Adipocyte (in vitro differentiated cells): ENCODE measurements at regions not wholly inside any gene's neighbourhood (a gene's known extent, or its start where the extent isn't known, plus 50 kb on each side); places are given as distances from the start of the nearest gene placed in this dataset.
A peak's percentile ranks its signal among the peaks of the same experiment; 100 is the strongest.

ENCODE experiments used
- DNase-seq: peaks from one replicate; pipeline ENCODE4 v3.0.0-alpha.2; 2015; ENCODE audit warnings: low read depth
- H3K27me3 ChIP-seq: replicated peaks from 2 replicates; pipeline ENCODE4 v1.7.0; 2013; ENCODE audit warnings: mild to moderate bottlenecking, low read length, moderate library complexity; ENCODE audit not compliant: control insufficient read depth, insufficient read depth
- H3K36me3 ChIP-seq: 2 replicates; pipeline ENCODE4 v1.7.0; 2013; ENCODE audit warnings: low read length, mild to moderate bottlenecking, moderate library complexity; ENCODE audit not compliant: control insufficient read depth, insufficient read depth, severe bottlenecking
- H3K4me1 ChIP-seq: 2 replicates; pipeline ENCODE4 v1.7.0; 2013; ENCODE audit warnings: mild to moderate bottlenecking, low read length, moderate library complexity; ENCODE audit not compliant: control insufficient read depth, insufficient read depth
- H3K4me3 ChIP-seq: 2 replicates; pipeline ENCODE4 v1.7.0; 2013; ENCODE audit warnings: mild to moderate bottlenecking, low read length, moderate library complexity
- H3K9ac ChIP-seq: 2 replicates; pipeline ENCODE4 v1.7.0; 2013; ENCODE audit warnings: mild to moderate bottlenecking, low read length, moderate library complexity
- H3K9me3 ChIP-seq: 2 replicates; pipeline ENCODE4 v1.7.0; 2013; ENCODE audit warnings: mild to moderate bottlenecking, low read length, moderate library complexity; ENCODE audit not compliant: control insufficient read depth

DNA sequence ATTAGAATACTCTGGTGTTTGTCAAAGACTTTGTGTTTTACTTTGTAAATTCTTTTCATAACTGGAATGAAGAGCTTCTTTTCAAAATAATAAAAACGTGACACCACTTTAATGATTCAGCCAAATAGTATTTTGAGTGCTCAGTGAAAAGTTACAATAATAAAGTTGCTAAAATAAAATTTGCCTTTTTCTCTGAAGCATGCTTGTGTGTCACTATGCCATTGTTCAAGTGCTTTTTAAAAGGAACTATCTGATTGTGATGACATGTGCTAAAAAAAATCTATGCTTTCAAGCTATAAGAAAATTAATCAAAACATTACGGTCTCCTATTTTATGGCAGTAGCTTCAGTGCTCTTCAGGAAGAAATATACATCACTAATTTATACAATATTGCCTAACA is 1290.5 kb upstream of the B3GALT2 start:
- Histone ChIP-seq H3K27me3 (no peaks in the 10 kb centered on the region), H3K4me3 (no peak overlapping the region), H3K9me3 (no peaks in the 10 kb centered on the region), H3K4me1 (no peaks in the 10 kb centered on the region), H3K36me3 (no peaks in the 10 kb centered on the region), H3K9ac (no peak overlapping the region)
- peak; percentile 18 for DNase-seq

DNA sequence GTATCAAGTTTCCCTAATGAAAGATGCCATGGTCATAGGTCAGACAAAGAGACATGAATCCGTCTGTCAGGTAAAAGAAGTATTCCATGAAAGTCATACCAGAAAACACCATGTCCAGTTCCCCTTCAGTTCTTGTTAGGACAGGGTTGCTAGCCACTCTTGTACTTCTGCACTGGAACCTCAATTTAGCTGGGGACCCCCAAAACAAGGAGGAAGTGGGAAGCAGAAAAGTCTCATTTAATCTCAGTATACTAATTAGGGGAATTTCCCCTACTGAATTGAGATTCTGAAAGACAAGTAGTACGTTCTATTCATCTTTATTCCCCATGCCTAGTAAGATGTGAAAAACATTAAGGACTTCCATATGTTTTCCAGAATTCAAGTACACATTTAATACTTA is 1289.9 kb upstream of the B3GALT2 start:
- no peaks in the 10 kb centered on the region for H3K36me3 ChIP-seq
- H3K4me1 ChIP-seq = no peaks in the 10 kb centered on the region
- no peak overlapping the region for H3K4me3 ChIP-seq
- DNase-seq = no peak
- H3K9ac ChIP-seq = no peak overlapping the region
- H3K27me3 ChIP-seq = no peaks in the 10 kb centered on the region
- H3K9me3 ChIP-seq = no peaks in the 10 kb centered on the region

DNA sequence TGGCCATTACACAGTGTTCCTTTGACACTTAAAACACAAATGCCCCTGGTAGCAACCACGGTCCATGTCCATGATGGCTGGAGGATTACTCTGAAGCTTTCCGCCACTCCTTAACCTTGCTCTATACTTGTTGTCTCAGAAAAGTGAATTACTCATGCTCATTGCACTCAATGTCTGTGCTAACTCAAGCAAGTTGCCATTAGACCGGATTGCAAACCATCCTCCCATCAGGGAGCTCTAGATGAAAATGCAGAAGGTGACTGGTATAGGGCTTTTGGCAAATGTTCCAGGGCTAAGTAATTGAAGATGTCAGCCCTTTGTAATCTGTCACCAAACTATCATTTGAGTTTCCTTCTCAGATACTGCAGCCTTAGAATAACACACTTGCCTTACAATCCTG is 1288.3 kb upstream of the B3GALT2 start:
- Histone ChIP-seq H3K4me1 (no peaks in the 10 kb centered on the region), H3K27me3 (no peaks in the 10 kb centered on the region), H3K36me3 (no peaks in the 10 kb centered on the region), H3K4me3 (no peak overlapping the region), H3K9me3 (no peaks in the 10 kb centered on the region), H3K9ac (no peak overlapping the region)
- no peak for DNase-seq

- Histone ChIP-seq H3K9me3 (no peaks in the 10 kb centered on the region), H3K9ac (no peak overlapping the region), H3K27me3 (no peaks in the 10 kb centered on the region), H3K4me3 (no peak overlapping the region), H3K36me3 (no peaks in the 10 kb centered on the region), H3K4me1 (no peaks in the 10 kb centered on the region)
- no peak for DNase-seq
Measured at GRCh38 chr1:194473766-194474165, 1287.4 kb upstream of the B3GALT2 start.

DNA sequence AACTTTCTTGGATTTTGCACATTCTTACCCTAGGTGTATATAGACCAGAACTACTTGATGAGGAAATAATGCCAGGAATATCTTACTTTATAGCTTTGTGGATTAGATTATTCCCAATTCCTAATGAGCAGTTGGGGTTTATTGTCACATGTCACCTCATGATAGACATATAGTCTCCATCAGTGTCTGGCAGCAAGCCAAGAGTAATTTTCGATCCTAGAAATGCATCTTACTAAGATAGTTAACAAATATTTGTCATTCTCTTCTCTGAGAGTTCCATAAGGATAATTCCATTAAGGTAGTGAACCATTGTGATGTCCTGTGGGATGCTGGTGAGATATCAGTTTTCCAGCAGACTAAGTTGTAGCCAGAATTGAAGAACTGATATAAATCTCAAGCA is 1282.9 kb upstream of the B3GALT2 start:
- no peaks in the 10 kb centered on the region for H3K9me3 ChIP-seq
- H3K9ac ChIP-seq = no peak overlapping the region
- no peak for DNase-seq
- no peaks in the 10 kb centered on the region for H3K4me1 ChIP-seq
- H3K36me3 ChIP-seq = no peaks in the 10 kb centered on the region
- H3K4me3 ChIP-seq = no peak overlapping the region
- H3K27me3 ChIP-seq = no peaks in the 10 kb centered on the region

DNA sequence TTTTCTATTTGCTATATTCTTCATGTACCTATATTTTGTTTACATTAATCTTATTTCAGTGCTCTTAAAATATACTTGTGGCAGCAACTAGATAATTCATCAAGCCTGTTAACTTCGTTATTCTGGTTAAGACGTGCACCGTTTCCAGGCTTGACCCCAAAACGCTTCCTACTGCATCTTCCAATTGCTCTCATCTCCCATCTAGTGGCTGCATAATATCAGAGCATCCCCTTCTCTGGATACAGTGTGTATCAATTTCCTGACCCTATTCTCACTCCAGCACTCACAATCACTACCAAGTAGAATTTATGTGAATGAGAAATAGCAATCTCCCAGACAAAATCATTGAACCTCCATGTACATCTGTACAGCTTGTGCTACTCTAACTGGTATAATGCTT is 1280.3 kb upstream of the B3GALT2 start:
- H3K27me3 ChIP-seq = no peaks in the 10 kb centered on the region
- no peak overlapping the region for H3K9ac ChIP-seq
- no peaks in the 10 kb centered on the region for H3K36me3 ChIP-seq
- DNase-seq = peak; percentile 14
- no peaks in the 10 kb centered on the region for H3K4me1 ChIP-seq
- H3K9me3 ChIP-seq = no peaks in the 10 kb centered on the region
- H3K4me3 ChIP-seq = no peak overlapping the region

GRCh38 chr1:194447636-194448035 is 1261.2 kb upstream of the B3GALT2 start:
- Histone ChIP-seq H3K27me3 (no peaks in the 10 kb centered on the region), H3K4me3 (no peak overlapping the region), H3K9ac (no peak overlapping the region), H3K4me1 (no peaks in the 10 kb centered on the region), H3K36me3 (no peaks in the 10 kb centered on the region), H3K9me3 (no peaks in the 10 kb centered on the region)
- no peak for DNase-seq

DNA sequence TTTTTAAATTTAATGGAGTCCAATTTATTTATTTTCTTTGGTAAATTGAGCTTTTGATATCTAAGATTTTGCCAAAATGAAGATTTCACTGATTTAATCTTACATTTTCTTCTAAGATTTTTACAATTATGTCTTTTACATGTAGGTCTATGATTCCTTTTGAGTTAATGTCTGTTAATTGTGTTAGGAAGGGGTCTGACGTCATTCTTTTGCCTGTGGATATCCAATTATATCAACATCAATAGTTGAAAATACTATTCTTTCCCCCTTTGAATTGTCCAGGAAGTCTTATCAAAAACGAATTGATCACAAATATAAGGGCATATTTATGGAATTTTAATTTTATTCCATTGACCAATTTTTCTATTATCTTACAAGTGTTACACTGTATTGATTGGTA is 1258.8 kb upstream of the B3GALT2 start:
- Histone ChIP-seq H3K9ac (no peak overlapping the region), H3K9me3 (no peaks in the 10 kb centered on the region), H3K4me1 (no peaks in the 10 kb centered on the region), H3K36me3 (no peaks in the 10 kb centered on the region), H3K4me3 (no peak overlapping the region), H3K27me3 (no peaks in the 10 kb centered on the region)
- DNase-seq = no peak

- no peak for DNase-seq
- Histone ChIP-seq H3K9me3 (peaks cover 3% of the 10 kb centered on the region), H3K27me3 (no peaks in the 10 kb centered on the region), H3K4me3 (no peak overlapping the region), H3K36me3 (no peaks in the 10 kb centered on the region), H3K9ac (no peak overlapping the region), H3K4me1 (no peaks in the 10 kb centered on the region)
Measured at GRCh38 chr1:194442901-194443575, 1256.6 kb upstream of the B3GALT2 start.

DNA sequence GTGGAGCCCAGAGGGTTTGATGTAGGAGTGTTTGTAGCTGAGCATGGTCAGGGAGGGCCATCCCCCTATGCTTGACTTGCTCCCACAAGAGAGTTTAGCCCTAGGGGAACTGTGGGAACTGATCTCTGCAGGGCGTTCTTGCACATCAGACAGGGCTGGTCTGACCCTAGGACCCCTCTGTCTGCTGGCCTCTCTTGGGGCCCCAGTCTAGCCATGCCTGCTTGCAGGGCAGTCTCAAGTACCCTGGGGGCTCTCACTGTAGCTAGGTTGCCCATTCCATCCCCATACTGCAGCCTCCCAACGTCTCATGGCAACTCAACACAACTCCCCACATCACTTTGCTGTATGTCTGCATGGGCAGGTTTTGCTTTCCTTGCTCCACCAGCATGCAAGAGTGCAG is 1250.7 kb upstream of the B3GALT2 start:
- no peaks in the 10 kb centered on the region for H3K4me1 ChIP-seq
- H3K4me3 ChIP-seq = no peak overlapping the region
- peaks cover 3% of the 10 kb centered on the region for H3K9me3 ChIP-seq
- H3K27me3 ChIP-seq = no peaks in the 10 kb centered on the region
- H3K9ac ChIP-seq = no peak overlapping the region
- H3K36me3 ChIP-seq = no peaks in the 10 kb centered on the region
- DNase-seq = no peak

GRCh38 chr1:194431121-194431520 is 1244.7 kb upstream of the B3GALT2 start:
- no peaks in the 10 kb centered on the region for H3K4me1 ChIP-seq
- H3K36me3 ChIP-seq = no peaks in the 10 kb centered on the region
- no peaks in the 10 kb centered on the region for H3K9me3 ChIP-seq
- H3K27me3 ChIP-seq = no peaks in the 10 kb centered on the region
- no peak overlapping the region for H3K9ac ChIP-seq
- no peak for DNase-seq
- no peak overlapping the region for H3K4me3 ChIP-seq

DNA sequence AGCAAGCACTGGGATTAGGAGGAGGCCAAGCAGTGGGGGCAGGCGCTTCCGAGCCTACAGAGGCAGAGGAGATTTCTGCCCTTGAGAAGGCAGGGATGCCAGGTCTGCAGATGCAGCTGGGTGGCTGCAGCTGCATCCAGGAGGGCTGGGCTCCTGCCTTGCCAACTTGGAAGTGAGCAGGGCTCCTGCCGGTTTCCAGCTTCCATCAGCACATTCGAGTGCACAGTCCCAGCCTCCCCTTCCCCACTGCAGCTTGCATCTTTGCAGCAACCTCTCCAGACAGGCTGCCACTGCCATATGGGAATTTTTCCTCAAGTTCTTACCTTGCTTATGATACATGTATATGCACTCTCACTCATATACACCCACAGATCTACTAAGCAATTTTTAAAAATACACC is 1234.3 kb upstream of the B3GALT2 start:
- H3K4me3 ChIP-seq = no peak overlapping the region

More for the DNA sequence above, 1234.3 kb upstream of the B3GALT2 start:
- no peaks in the 10 kb centered on the region for H3K27me3 ChIP-seq
- H3K36me3 ChIP-seq = no peaks in the 10 kb centered on the region
- H3K9ac ChIP-seq = no peak overlapping the region
- no peak for DNase-seq
- H3K4me1 ChIP-seq = no peaks in the 10 kb centered on the region
- H3K9me3 ChIP-seq = no peaks in the 10 kb centered on the region
